Endothelial cell of umbilical vein (primary cell): ENCODE measurements at regions not wholly inside any gene's neighbourhood (a gene's known extent, or its start where the extent isn't known, plus 50 kb on each side); places are given as distances from the start of the nearest gene placed in this dataset.

Source experiments
- BruUV-seq: library from RNA; stranded (reverse); fragments of 400-500 nt; replicated peaks from 2 replicates; lab custom pipeline; 2021; lab: Mats Ljungman, UMichigan
- CTCF ChIA-PET: fragments of 300-600, 350-600 bp; sonication (Branson Sonifier 250); formaldehyde crosslinking; loops from one replicate; lab custom pipeline; 2021; ENCODE audit warnings: antibody characterized with exemption, inconsistent platforms; lab: Charles Lee
- POLR2A ChIA-PET: fragments of 300-600, 350-600 bp; sonication (Branson Sonifier 250); formaldehyde crosslinking; loops from one replicate; lab custom pipeline; 2021; ENCODE audit warnings: antibody characterized with exemption, inconsistent platforms; lab: Charles Lee
- DNase-seq: peaks from one replicate; pipeline ENCODE4 v3.0.0-alpha.2; 2011; ENCODE audit warnings: low read depth, low spot score
- FAIRE-seq: peaks from 2 replicates; lab custom pipeline; 2011; peaks lifted over from hg19 to GRCh38; lab: Jason Lieb, UNC
- H2AFZ ChIP-seq: 2 replicates; pipeline ENCODE4 v1.6.0; 2012; ENCODE audit warnings: low read depth, low read length, control low read depth, inconsistent platforms
- H3K27ac ChIP-seq: 2 replicates; pipeline ENCODE4 v1.5.1; 2011; ENCODE audit warnings: low read depth, mild to moderate bottlenecking, control low read depth, low read length, moderate library complexity; ENCODE audit not compliant: insufficient read depth
- H3K27me3 ChIP-seq, 2 experiments: 2 replicates each; pipeline versions ENCODE4 v1.6.0 to v1.6.1; 2011; ENCODE audit warnings: low read length in 2 of 2, mixed read lengths in 1 of 2; ENCODE audit not compliant: control insufficient read depth in 2 of 2, insufficient read depth in 2 of 2
- H3K36me3 ChIP-seq, 2 experiments: 2 replicates in 1 of 2; 3 replicates in 1 of 2; pipeline ENCODE4 v1.5.1; 2011; ENCODE audit warnings: low read length in 2 of 2, mild to moderate bottlenecking in 1 of 2, moderate library complexity in 1 of 2; ENCODE audit not compliant: control insufficient read depth in 2 of 2, insufficient read depth in 2 of 2; ENCODE audit errors: extremely low read depth in 1 of 2
- H3K4me1 ChIP-seq: 3 replicates; pipeline ENCODE4 v1.5.1; 2011; ENCODE audit warnings: mild to moderate bottlenecking, low read length; ENCODE audit not compliant: control insufficient read depth, insufficient read depth; ENCODE audit errors: extremely low read depth
- H3K4me2 ChIP-seq: 2 replicates; pipeline ENCODE4 v1.6.1; 2011; ENCODE audit warnings: low read length, control low read depth, mixed read lengths; ENCODE audit not compliant: insufficient read depth
- H3K4me3 ChIP-seq, 3 experiments: fragments of 200-600 bp in 1 of 3; sonication (generic), shearing (Covaris generic) in 1 of 3; replicated peaks in 1 of 3; 2 replicates each; pipeline ENCODE4 v1.5.1; 2011 to 2016; ENCODE audit warnings: control low read depth in 3 of 3, low read length in 3 of 3, mild to moderate bottlenecking in 2 of 3, inconsistent platforms in 1 of 3, low read depth in 1 of 3, moderate library complexity in 1 of 3; ENCODE audit not compliant: insufficient read depth in 1 of 3
- H3K79me2 ChIP-seq: 2 replicates; pipeline ENCODE4 v1.6.0; 2012; ENCODE audit warnings: low read length, inconsistent platforms; ENCODE audit not compliant: control insufficient read depth, insufficient read depth
- H3K9ac ChIP-seq: replicated peaks from 2 replicates; pipeline ENCODE3; 2011; ENCODE audit warnings: low read length, control low read depth; ENCODE audit not compliant: insufficient read depth; ENCODE audit errors: extremely low read depth
- H3K9me1 ChIP-seq: replicated peaks from 3 replicates; pipeline ENCODE4 v1.6.0; 2011; ENCODE audit warnings: mild to moderate bottlenecking, low read length; ENCODE audit not compliant: control insufficient read depth, insufficient read depth; ENCODE audit errors: extremely low read depth
- H3K9me3 ChIP-seq: replicated peaks from 2 replicates; pipeline ENCODE4 v1.5.1; 2012; ENCODE audit warnings: low read length, inconsistent platforms; ENCODE audit not compliant: control insufficient read depth, insufficient read depth
- H4K20me1 ChIP-seq: replicated peaks from 2 replicates; pipeline ENCODE3; 2011; ENCODE audit warnings: mild to moderate bottlenecking, low read length; ENCODE audit not compliant: control insufficient read depth, insufficient read depth; ENCODE audit errors: extremely low read depth
- CTCF ChIP-seq, 2 donors: IDR thresholded peaks; 1 replicate in 1 of 2; 2 replicates in 1 of 2; pipeline ENCODE4 v1.5.1; 2011; ENCODE audit warnings: low read length in 2 of 2, mild to moderate bottlenecking in 2 of 2, moderate library complexity in 2 of 2, control low read depth in 1 of 2, inconsistent platforms in 1 of 2, low read depth in 1 of 2; ENCODE audit not compliant: insufficient read depth in 1 of 2; ENCODE audit errors: extremely low read depth in 1 of 2
- EZH2 ChIP-seq: IDR thresholded peaks from 2 replicates; pipeline ENCODE4 v1.6.1; 2012; ENCODE audit warnings: borderline replicate concordance, low read depth, mild to moderate bottlenecking, moderate library complexity, low read length, inconsistent platforms; ENCODE audit not compliant: severe bottlenecking
- FOS ChIP-seq: IDR thresholded peaks from 2 replicates; pipeline ENCODE4 v1.6.1; 2011; ENCODE audit warnings: mild to moderate bottlenecking, low read length, moderate library complexity, borderline replicate concordance; ENCODE audit not compliant: insufficient read depth
- GATA2 ChIP-seq: IDR thresholded peaks from 2 replicates; pipeline ENCODE4 v1.7.0; 2011; ENCODE audit warnings: low read depth, mild to moderate bottlenecking, moderate library complexity, mixed read lengths, low read length; ENCODE audit not compliant: insufficient read length, insufficient read depth
- JUN ChIP-seq: IDR thresholded peaks from 2 replicates; pipeline ENCODE4 v1.6.1; 2011; ENCODE audit warnings: borderline replicate concordance, low read depth; ENCODE audit not compliant: insufficient read length, insufficient read depth
- MAX ChIP-seq: IDR thresholded peaks from 2 replicates; pipeline ENCODE4 v1.6.1; 2011; ENCODE audit not compliant: insufficient read depth, insufficient read length
- MYC ChIP-seq: IDR thresholded peaks from one replicate; pipeline ENCODE4 v1.6.1; 2011; ENCODE audit warnings: mild to moderate bottlenecking, low read depth, low read length
- POLR2A ChIP-seq: IDR thresholded peaks from 2 replicates; pipeline ENCODE4 v1.6.1; 2012; ENCODE audit warnings: low read depth, mild to moderate bottlenecking, control low read depth, low read length
- POLR2AphosphoS5 ChIP-seq: IDR thresholded peaks from 2 replicates; pipeline ENCODE4 v1.6.1; 2012; ENCODE audit warnings: low read depth, mild to moderate bottlenecking, control low read depth, low read length, moderate library complexity; ENCODE audit not compliant: insufficient read depth
- dilution Hi-C: fragments of 300-500 bp; cut with MboI; formaldehyde crosslinking; loops from one replicate; pipeline ENCODE4 v1.15.0; 2019; ENCODE audit warnings: low sequenced_read_pairs; ENCODE audit not compliant: extremely low pct_ligation_motif_present
- intact Hi-C: fragments of 100-400 bp; cut with micrococcal nuclease; formaldehyde crosslinking; loops from one replicate; pipeline ENCODE4 v1.10.0; 2022

- intact Hi-C loops = loop anchor here (2.0 kb wide), 1 partner anchor 15 kb away; no protein-coding TSS in a partner anchor
- CTCF ChIA-PET = interaction anchor here (0.8 to 1.6 kb wide), 11 partner anchors 10 to 193 kb away, joined by 3 to 5 read pairs (median 3); no protein-coding TSS in a partner anchor
- peak; percentile 54 for DNase-seq
Measured at GRCh38 chr3:150302246-150302645, 105.9 kb upstream of the TSC22D2 start.

GRCh38 chr3:150300852-150301517, 107.1 kb upstream of the TSC22D2 start:
- CTCF ChIA-PET = interaction anchor here (0.9 to 1.3 kb wide), 6 partner anchors 8 to 195 kb away, joined by 3 to 5 read pairs (median 3); no protein-coding TSS in a partner anchor
- Histone ChIP-seq H2AFZ (peak overlapping the region; percentile 45), H3K27ac (peak overlapping the region; percentile 97), H3K4me1 (peaks cover 39% of the 10 kb centered on the region), H3K9me1 (no peaks in the 10 kb centered on the region), H4K20me1 (no peaks in the 10 kb centered on the region), H3K9ac (peak overlapping the region; percentile 66), H3K27me3 (no peaks in the 10 kb centered on the region), H3K36me3 (no peaks in the 10 kb centered on the region), H3K4me3 (no peak overlapping the region), H3K4me2 (peak overlapping the region; percentile 69), H3K9me3 (no peaks in the 10 kb centered on the region), H3K79me2 (no peaks in the 10 kb centered on the region)
- POLR2A ChIA-PET = no interaction called here
- dilution Hi-C loops = no loop called here
- TF ChIP-seq MAX = no peak
- TF ChIP-seq GATA2 = peak; percentile 95
- TF ChIP-seq JUN = peak; percentile 96
- no peak for TF ChIP-seq EZH2
- peak; percentile 44 for TF ChIP-seq POLR2A
- peak; percentile 63 for TF ChIP-seq POLR2AphosphoS5
- TF ChIP-seq MYC = no peak
- no peak for TF ChIP-seq CTCF (IDR thresholded peaks at IDR 0.05; ENCODE audit: extremely low read depth in 1 of 2, insufficient read depth in 1 of 2, low read depth in 1 of 2, low read length in 2 of 2)
- TF ChIP-seq FOS = peak; percentile 95
- DNase-seq = peak; percentile 78
- BruUV-seq = no TSS peak
- intact Hi-C loops = loop anchor here (1.0 to 2.0 kb wide), 5 partner anchors 47 to 107 kb away; partner anchors contain the start of gene TSC22D2
- FAIRE-seq = peak; percentile 81

More at GRCh38 chr3:150302246-150302645, 105.9 kb upstream of the TSC22D2 start:
- H3K9me1 ChIP-seq = no peaks in the 10 kb centered on the region
- TF ChIP-seq POLR2AphosphoS5 (no peak), POLR2A (no peak), MAX (no peak), FOS (peak; percentile 44), JUN (peak; percentile 1), EZH2 (no peak)
- FAIRE-seq = peak; percentile 31
- no peaks in the 10 kb centered on the region for H3K79me2 ChIP-seq
- POLR2A ChIA-PET = interaction anchor here (0.9 kb wide), 1 partner anchor 107 kb away, joined by 3 read pairs; no protein-coding TSS in a partner anchor
- H3K9ac ChIP-seq = no peak overlapping the region
- H3K36me3 ChIP-seq = no peaks in the 10 kb centered on the region
- H2AFZ ChIP-seq = no peak overlapping the region
- no TSS peak for BruUV-seq
- H3K9me3 ChIP-seq = no peaks in the 10 kb centered on the region
- dilution Hi-C loops = no loop called here
- H3K4me1 ChIP-seq = peaks cover 39% of the 10 kb centered on the region
- H4K20me1 ChIP-seq = no peaks in the 10 kb centered on the region
- H3K27ac ChIP-seq = peak overlapping the region; percentile 97
- no peak overlapping the region for H3K4me3 ChIP-seq
- H3K4me2 ChIP-seq = peak overlapping the region; percentile 69
- H3K27me3 ChIP-seq = no peaks in the 10 kb centered on the region
